RWPE1 (cell line): ENCODE measurements at regions not wholly inside any gene's neighbourhood (a gene's known extent, or its start where the extent isn't known, plus 50 kb on each side); places are given as distances from the start of the nearest gene placed in this dataset.
A peak's percentile ranks its signal among the peaks of the same experiment; 100 is the strongest.

Experiments
- CTCF ChIA-PET: fragments of 350-600 bp; sonication (Branson Sonifier 250); formaldehyde crosslinking; extraction: SDS; loops from one replicate; lab custom pipeline; 2021; lab: Yijun Ruan, JAX
- POLR2A ChIA-PET: fragments of 400-600 bp; formaldehyde crosslinking; extraction: SDS; loops from one replicate; lab custom pipeline; 2020; ENCODE audit warnings: antibody characterized with exemption; ENCODE audit not compliant: low non-redundant PET; lab: Yijun Ruan, JAX
- DNase-seq: peaks from one replicate; pipeline ENCODE4 v3.0.0; 2012; ENCODE audit warnings: low spot score
- H3K27ac ChIP-seq: fragments of 450-650 bp; 2 replicates; pipeline ENCODE4 v1.5.1; 2017
- CTCF ChIP-seq: fragments of 450-650 bp; conservative IDR thresholded peaks from 2 replicates; pipeline ENCODE4 v1.5.1; 2017; ENCODE audit warnings: low read depth, mild to moderate bottlenecking

GRCh38 chr20:9968015-9968414 lies 66.8 kb upstream of the ANKEF1 start:
- POLR2A ChIA-PET = no interaction called here
- H3K27ac ChIP-seq = no peak overlapping the region
- DNase-seq = no peak
- TF ChIP-seq CTCF = no peak
- CTCF ChIA-PET = interaction anchor here (0.5 to 1.3 kb wide), 4 partner anchors 10 to 350 kb away, joined by 5 to 6 read pairs (median 5); no protein-coding TSS in a partner anchor

- no peak; the same call in 1 of the 2 replicates for TF ChIP-seq CTCF
- H3K27ac ChIP-seq = no peak overlapping the region
- POLR2A ChIA-PET = no interaction called here
- DNase-seq = peak; percentile 16
- CTCF ChIA-PET = interaction anchor here (0.6 kb wide), 1 partner anchor 425 kb away, joined by 3 read pairs; no protein-coding TSS in a partner anchor
These were observed 67.8 kb upstream of the ANKEF1 start for GRCh38 chr20:9966966-9967365.

GRCh38 chr20:9963029-9963428 lies 71.8 kb upstream of the ANKEF1 start:
- TF ChIP-seq CTCF = no peak
- DNase-seq = no peak
- H3K27ac ChIP-seq = no peak overlapping the region
- ChIA-PET POLR2A (no interaction called here), CTCF (no interaction called here)

GRCh38 chr20:9958693-9959092 lies 76.1 kb upstream of the ANKEF1 start:
- TF ChIP-seq CTCF = no peak
- CTCF ChIA-PET = no interaction called here

GRCh38 chr20:9955646-9956045 lies 79.1 kb upstream of the ANKEF1 start:
- no peak overlapping the region for H3K27ac ChIP-seq
- TF ChIP-seq CTCF = no peak
- peak; percentile 79 for DNase-seq
- POLR2A ChIA-PET = no interaction called here
- CTCF ChIA-PET = interaction anchor here (0.6 to 1.0 kb wide), 4 partner anchors 16 to 1294 kb away, joined by 3 read pairs; no protein-coding TSS in a partner anchor

More at GRCh38 chr20:9958693-9959092, 76.1 kb upstream of the ANKEF1 start:
- no peak overlapping the region for H3K27ac ChIP-seq
- no peak for DNase-seq
- POLR2A ChIA-PET = no interaction called here

- no peak overlapping the region for H3K27ac ChIP-seq
- ChIA-PET CTCF (no interaction called here), POLR2A (no interaction called here)
- no peak for DNase-seq
- no peak for TF ChIP-seq CTCF
These were observed 85.2 kb upstream of the ANKEF1 start for GRCh38 chr20:9949563-9949962.
